GM18951 (cell line): ENCODE measurements at regions not wholly inside any gene's neighbourhood (a gene's known extent, or its start where the extent isn't known, plus 50 kb on each side); places are given as distances from the start of the nearest gene placed in this dataset.

Experiments
- POLR2A ChIP-seq: IDR thresholded peaks from 4 replicates; pipeline ENCODE4 v1.6.1; 2011; ENCODE audit warnings: mild to moderate bottlenecking; ENCODE audit not compliant: insufficient read length, insufficient read depth; ENCODE audit errors: extremely low read depth
- in situ Hi-C: fragments of 300-500 bp; cut with MboI; formaldehyde crosslinking; loops from one replicate; pipeline ENCODE4 v1.12.0; 2022; ENCODE audit warnings: low sequenced_read_pairs, mixed read lengths, inconsistent platforms; ENCODE audit not compliant: unreplicated experiment

DNA sequence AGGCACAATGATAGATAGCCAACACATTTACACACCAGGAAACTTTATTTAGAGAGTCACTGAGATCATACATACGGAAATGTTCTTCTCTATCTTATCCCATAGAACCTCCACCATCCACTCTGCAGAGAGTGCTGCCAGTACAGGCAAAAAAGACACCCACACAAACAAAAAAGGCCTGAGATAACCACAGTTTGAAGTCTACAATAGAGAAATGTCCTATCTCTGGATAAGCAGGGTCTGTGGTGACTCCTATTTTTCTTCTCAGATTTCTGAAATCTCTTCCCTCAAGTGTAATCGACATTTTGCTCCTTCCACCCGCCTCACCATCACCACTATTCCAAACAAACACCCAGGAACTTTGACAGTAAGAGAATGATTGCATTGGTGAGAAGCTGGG is 413.9 kb upstream of the NR2F2 start:
- no peak for TF ChIP-seq POLR2A
- in situ Hi-C loops = no loop called here

DNA sequence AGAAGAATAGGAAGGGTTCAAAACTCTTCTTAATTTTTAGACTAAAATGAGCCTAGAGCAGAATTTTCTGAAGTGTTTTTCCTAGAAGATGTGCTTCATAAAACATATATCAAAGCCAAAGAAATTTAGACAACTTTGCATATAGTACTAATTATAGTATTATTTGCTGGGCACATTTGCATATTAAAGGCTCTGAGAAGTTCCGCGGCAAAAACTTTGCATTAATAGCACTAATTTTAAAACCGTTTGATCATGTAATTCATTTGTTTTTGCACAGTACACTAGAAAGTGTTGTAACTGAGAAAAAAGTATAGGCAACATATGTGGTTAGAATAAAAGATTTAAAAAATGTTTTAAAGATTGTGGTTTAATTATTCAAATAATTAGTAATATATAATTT is 412.0 kb upstream of the NR2F2 start:
- no peak for TF ChIP-seq POLR2A
- in situ Hi-C loops = no loop called here

DNA sequence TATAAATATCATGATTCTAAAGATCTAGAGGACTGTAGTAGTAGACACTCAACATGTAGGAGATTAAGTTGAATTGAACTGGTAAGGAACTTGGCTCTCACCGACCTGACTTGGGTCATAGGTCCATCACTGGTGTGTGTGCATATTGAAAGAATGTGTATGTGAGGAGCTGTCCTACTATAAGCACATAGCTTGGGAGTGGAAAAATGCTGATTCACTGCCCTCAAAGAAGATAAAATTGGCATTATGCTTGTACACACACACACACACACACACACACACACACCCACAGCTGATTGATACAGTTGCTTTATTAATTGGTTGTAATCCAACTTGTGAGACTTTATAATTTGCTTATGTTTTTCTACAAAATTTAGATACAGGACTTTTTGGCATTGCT is 411.0 kb upstream of the NR2F2 start:
- no peak for TF ChIP-seq POLR2A
- in situ Hi-C loops = no loop called here

DNA sequence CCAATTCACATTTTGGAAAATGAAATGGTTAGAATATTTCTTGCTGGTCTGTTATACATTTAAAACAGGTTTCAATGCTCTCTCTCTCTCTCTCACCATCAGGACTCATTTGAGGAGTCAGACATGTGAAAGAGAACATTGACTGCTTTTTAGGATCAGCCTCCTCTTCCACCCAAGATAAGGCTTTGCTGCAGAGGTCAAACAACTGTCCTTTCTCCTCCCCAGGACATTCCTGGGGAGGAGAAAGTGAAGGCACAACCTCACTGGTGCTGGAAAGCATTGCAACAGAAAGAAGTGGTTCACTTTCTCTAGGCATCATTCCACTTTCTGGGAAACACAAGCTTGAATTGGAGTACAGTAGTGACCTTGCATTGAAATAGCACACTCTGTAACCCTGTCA is 409.1 kb upstream of the NR2F2 start:
- TF ChIP-seq POLR2A = no peak
- in situ Hi-C loops = no loop called here

DNA sequence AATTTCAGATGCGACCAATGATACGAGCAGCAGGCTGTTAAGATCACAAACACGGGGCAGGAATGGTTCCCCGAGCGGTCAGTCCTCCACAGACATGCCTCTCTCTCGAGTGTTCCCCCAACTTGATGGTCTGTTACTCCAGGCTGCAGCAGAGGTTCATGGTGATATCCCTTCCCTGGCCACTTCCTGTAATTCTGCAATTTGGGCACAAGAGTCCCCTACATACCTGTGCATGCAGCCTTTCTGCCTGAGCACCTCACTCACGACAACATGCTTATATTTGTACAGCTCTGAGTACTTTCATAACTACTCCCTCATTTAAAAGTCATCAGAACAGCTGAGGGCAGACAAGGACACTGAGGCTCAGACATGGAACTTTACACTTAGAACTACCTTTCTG is 408.1 kb upstream of the NR2F2 start:
- in situ Hi-C loops = no loop called here

DNA sequence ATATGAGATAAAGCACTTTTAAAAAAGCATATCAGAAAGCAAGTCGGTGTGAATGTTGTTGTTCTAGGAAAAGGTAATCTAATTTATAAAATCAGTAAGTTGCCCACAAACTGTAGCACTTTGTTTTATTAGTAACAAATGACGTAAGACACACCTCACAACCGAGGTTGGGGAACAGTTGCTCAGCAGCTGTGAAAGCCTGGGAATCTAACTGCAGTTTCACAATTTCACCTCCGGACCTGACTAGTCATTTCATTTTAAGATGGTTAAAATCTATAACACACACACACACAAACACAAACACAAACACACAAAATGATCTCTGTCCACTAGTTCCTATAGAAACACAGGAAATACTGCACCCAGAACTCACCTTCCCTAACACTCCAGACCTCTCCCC is 406.7 kb upstream of the NR2F2 start:
- no peak for TF ChIP-seq POLR2A
- in situ Hi-C loops = no loop called here

More for the DNA sequence above, 408.1 kb upstream of the NR2F2 start:
- TF ChIP-seq POLR2A = no peak

DNA sequence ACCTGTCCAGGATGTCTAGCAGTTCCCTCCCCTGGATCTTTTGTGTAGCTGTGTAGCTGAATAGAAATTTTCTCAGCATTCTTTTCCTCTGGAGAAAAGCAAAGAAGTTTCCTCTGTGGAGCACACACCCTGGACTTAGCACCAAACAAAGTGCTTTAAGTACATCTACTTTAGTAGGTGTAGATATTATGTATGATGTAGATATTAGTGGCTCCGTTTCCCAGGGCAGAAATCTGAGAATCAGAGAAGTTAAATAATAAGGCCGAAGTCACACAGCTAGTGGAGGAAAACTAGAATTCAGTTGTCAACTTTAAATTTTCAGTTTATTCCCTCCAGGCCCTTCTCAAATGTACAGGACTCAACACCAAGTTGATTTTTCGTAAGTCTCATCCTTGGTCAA is 401.7 kb upstream of the NR2F2 start:
- no peak for TF ChIP-seq POLR2A
- in situ Hi-C loops = no loop called here

DNA sequence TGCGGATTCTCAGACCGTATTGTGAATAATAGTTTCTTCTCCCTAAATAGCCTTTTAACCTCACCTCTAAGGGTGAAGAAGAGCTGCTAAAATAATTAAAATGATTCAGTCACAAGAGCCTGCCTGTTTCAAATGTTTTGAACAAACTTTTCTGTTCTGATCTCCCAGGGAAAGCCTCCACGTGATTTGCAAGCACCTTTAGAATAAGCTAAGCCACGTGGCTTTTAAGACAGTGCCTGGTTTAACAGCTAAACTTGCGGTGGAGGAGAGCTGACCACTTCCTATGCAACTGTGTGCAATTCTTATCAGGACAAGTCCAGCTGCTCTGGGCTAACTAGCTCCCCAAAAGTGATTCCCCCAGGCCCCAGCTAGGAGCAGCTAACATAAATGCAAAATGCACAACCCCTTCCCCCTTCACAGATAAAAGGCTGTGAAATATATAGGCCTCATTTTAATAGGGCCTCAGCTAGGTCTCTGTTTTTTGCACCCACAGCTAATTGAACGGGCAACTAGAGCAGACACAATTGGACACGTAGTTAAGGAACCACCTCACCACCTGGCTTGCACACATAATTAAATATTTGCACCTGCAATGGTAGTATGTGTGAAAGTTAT is 401.2 kb upstream of the NR2F2 start:
- TF ChIP-seq POLR2A = no peak
- in situ Hi-C loops = no loop called here

DNA sequence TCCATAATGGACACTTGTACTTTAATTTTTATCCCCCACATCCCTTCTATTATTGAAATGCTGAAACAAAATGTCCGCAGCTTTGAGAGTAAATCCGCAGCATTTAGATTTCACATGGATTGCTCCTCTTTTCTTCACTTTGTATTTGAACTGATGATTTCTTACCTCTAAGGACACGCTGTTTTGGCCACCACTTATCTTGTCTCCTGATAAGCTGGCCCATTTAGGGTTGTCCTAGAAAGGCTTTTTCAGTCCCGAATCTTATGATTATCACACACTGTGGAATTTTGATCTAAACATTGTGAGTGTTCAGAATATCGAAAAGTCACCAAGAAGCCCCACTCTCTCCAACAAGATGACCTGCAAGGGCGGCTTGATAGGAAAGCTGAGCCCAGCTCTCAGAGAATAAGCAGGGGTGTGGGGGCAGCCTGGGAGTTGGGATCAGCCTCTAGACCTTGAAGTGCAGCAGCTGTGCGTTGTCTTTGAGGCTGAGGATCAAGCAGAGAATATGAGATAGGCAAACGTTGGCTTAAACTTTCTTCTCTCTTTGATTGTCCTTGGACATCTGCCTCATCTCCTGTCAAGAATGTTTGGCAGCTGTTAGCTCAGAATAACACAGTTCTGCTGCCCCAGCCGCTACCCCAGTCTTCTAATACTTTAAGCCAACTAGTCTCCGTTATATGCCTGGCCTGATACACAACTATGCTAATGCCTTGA is 399.7 kb upstream of the NR2F2 start:
- no peak for TF ChIP-seq POLR2A
- in situ Hi-C loops = no loop called here

DNA sequence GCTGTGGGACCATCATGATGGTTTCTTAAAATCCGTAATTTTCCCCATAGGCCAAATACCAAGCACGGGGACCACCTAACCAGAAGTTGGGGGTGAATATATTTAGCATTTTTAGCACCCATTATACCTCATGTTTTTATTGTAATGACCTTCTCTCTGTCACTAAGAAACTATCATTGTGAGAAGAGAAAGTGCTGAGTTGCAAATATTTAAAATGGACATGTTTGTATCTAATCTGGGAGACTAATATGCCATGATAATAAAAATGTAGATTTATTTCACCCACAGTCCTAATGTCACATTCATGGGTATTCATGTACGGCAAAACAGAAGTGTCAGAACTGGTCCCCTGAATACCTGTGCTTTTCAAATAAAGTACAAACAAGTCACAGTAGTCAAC is 398.9 kb upstream of the NR2F2 start:
- in situ Hi-C loops = no loop called here
- TF ChIP-seq POLR2A = no peak

DNA sequence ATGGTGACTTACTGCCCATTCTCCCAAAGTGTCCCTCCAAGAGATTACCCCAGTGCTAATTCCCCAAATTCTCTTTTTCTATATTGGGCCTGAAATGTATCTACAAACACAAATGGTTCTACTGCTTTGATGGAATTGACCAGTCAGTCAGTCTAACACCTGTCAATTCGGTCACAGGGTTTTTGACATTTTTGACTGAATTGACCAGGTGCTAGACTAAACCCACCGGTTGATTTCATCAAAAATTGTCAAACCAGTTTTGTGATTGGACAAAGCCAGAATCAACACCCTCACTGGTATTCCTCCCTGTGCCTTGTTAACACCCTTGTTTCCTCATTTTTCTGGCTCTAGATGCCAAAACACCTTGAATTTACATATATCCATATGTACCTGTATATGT is 398.4 kb upstream of the NR2F2 start:
- in situ Hi-C loops = no loop called here
- no peak for TF ChIP-seq POLR2A

DNA sequence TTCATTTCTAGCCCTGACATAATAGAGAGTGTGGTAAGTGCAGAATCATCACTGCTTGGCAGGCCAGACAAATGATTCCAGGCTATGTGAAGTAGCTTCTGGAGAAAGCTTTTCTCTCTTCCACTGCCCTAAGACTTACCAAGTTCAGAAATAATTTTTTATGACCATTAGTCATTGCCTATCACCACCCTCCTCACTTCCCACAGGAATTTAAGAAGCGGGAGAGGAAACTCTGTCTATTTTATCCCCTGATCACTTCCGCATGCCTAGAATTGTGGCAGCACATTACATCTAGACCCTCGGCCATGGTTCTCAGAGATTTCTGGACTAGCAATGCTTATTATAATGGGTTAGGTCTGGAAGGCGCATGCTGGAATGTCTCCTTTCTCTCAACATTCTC is 397.8 kb upstream of the NR2F2 start:
- no peak for TF ChIP-seq POLR2A

DNA sequence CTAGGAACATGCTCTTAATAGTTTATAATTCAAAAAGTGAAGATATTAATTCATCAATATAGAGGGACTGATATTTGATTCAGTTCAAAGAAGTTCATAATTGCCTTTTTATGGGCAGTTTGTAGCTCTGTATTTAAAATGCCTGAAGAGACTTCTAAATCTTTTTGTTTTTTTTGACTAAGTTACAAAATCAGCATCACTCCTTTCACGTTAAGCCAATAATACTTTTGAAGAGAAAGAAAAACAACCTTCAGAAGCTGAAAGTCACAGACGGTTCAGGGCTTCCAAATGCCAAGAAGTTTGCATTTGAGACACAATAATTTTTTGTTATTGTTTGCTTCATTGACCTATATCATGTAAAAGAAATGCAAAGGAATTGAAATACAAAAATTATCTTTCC is 394.6 kb upstream of the NR2F2 start:
- TF ChIP-seq POLR2A = no peak
- in situ Hi-C loops = no loop called here

More for the DNA sequence above, 397.8 kb upstream of the NR2F2 start:
- in situ Hi-C loops = no loop called here

DNA sequence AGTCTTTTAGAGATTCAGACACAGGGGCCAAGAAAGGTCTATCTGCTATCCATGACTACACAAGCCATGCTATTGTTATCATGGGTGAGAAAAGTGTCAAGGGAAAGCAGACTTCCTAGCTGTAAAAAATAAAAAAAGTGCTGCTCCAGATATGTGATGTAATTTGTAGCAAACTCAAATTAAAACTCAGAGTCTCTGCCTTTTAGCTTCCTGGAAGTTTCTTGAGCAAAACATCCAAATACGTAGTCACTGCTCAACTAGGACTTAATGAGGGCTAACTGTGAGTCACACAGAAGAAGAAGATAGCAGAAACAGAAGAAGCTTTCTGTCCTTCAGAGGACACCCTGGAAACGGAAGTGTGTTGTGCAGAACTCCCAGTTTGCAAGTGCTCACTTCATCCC is 393.4 kb upstream of the NR2F2 start:
- no peak for TF ChIP-seq POLR2A
- in situ Hi-C loops = no loop called here

DNA sequence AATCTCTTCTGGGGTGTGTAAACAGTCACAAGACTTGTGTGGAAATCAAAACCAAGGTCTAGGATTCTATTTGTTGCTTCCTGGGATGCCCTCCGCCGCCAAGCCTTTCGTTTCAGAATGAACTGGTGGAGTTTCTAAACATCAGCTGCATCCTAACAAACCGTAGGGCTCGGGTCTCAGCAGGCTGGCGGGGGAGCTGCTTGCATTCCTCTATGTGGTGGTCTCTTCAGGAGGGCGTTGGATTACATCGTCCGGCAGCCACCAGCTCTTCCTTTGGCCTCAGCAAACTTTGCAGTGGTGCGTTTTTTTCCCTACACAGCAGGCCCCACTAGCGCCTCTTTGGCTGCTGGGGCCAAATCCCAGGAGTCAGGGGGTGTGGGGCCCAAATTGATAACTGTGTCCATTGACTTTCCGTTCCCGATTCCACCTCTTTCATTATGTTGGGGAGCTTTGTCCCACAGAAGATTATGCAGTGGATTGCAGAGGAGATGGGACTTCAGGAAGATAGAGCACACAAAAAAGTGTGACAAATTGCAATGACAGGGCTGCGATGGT is 390.0 kb upstream of the NR2F2 start:
- no peak for TF ChIP-seq POLR2A
- in situ Hi-C loops = no loop called here

DNA sequence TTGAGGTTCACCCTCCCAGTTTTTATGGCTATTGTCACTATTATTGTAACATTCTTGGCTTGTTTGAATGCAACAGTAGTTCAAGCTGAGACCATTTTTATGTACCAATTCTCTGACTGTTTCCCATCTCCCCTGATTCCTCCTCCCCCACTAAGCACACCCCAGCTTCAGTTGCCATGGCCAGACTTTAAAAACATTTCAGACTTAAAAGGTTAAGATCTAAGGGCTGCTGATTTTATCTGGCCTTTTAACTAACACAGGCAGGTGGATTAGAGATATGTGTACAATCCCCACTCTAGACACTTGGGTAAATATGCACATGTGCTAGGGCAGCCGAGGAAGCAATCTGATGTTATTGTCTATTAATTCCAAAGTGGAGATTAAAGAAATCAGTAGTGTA is 386.3 kb upstream of the NR2F2 start:
- TF ChIP-seq POLR2A = no peak
- in situ Hi-C loops = no loop called here
